HepG2 (cell line): ENCODE measurements at regions not wholly inside any gene's neighbourhood (a gene's known extent, or its start where the extent isn't known, plus 50 kb on each side); places are given as distances from the start of the nearest gene placed in this dataset.

Experiments
- ATAC-seq: fragments of 200-7000 bp; cut with Tn5 transposase; 3 replicates; pipeline ENCODE4 v1.9.1; 2020; ENCODE audit warnings: mild to moderate bottlenecking, moderate library complexity
- BruUV-seq: library from RNA; stranded (reverse); fragments of 400-500 nt; replicated peaks from 2 replicates; lab custom pipeline; 2021; lab: Mats Ljungman, UMichigan
- CTCF ChIA-PET: fragments of 300-600 bp; formaldehyde crosslinking; extraction: SDS; loops from one replicate; lab custom pipeline; 2021; ENCODE audit warnings: low total read pairs, inconsistent platforms, low intra/inter-chr PET ratio; lab: Yijun Ruan, JAX
- POLR2A ChIA-PET: fragments of 350-600 bp; sonication (Branson Sonifier 250); formaldehyde crosslinking; loops from one replicate; lab custom pipeline; 2020; ENCODE audit warnings: antibody characterized with exemption, inconsistent platforms; lab: Yijun Ruan, JAX
- DNase-seq: peaks from one replicate; pipeline ENCODE4 v3.0.0-alpha.2; 2015; ENCODE audit warnings: low spot score
- FAIRE-seq: peaks from 3 replicates; lab custom pipeline; 2011; peaks lifted over from hg19 to GRCh38; lab: Jason Lieb, UNC
- H2AFZ ChIP-seq: one replicate; pipeline ENCODE4 v1.6.1; 2011; ENCODE audit warnings: low read length, inconsistent platforms
- H3K27ac ChIP-seq: fragments of 300-600 bp; 3 replicates; pipeline ENCODE4 v1.8.0; 2011; ENCODE audit warnings: mixed run types, mild to moderate bottlenecking, mixed read lengths, low read length, inconsistent platforms; ENCODE audit not compliant: insufficient read depth; ENCODE audit errors: extremely low read length
- H3K27me3 ChIP-seq, 2 experiments: fragments of 200-600 bp in 1 of 2; 2 replicates in 1 of 2; 3 replicates in 1 of 2; pipeline versions ENCODE4 v1.6.0 to v1.8.0; 2011; ENCODE audit warnings: low read length in 2 of 2, mild to moderate bottlenecking in 2 of 2, moderate library complexity in 2 of 2, inconsistent platforms in 1 of 2; ENCODE audit not compliant: insufficient read depth in 2 of 2, control insufficient read depth in 1 of 2
- H3K36me3 ChIP-seq, 2 experiments: fragments of 200-600 bp in 1 of 2; replicated peaks in 1 of 2; 2 replicates in 1 of 2; 3 replicates in 1 of 2; pipeline versions ENCODE4 v1.5.1 to v1.8.0; 2011; ENCODE audit warnings: low read length in 2 of 2, inconsistent platforms in 1 of 2; ENCODE audit not compliant: insufficient read depth in 2 of 2, control insufficient read depth in 1 of 2
- H3K4me1 ChIP-seq: 2 replicates; pipeline ENCODE4 v1.5.1; 2012; ENCODE audit warnings: low read length, inconsistent platforms; ENCODE audit not compliant: insufficient read depth
- H3K4me2 ChIP-seq: 2 replicates; pipeline ENCODE4 v1.6.0; 2011; ENCODE audit warnings: low read depth, low read length, inconsistent platforms
- H3K4me3 ChIP-seq, 3 experiments: fragments of 200-600 bp in 1 of 3; sonication (generic), shearing (Covaris generic) in 1 of 3; replicated peaks in 1 of 3; 2 replicates each; pipeline ENCODE4 v1.5.1; 2011 to 2016; ENCODE audit warnings: low read length in 3 of 3, inconsistent platforms in 2 of 3, low read depth in 2 of 3, mild to moderate bottlenecking in 2 of 3, control low read depth in 1 of 3, mixed read lengths in 1 of 3; ENCODE audit not compliant: insufficient read depth in 1 of 3
- H3K79me2 ChIP-seq: one replicate; pipeline ENCODE4 v1.6.1; 2011; ENCODE audit warnings: low read length, inconsistent platforms; ENCODE audit not compliant: insufficient read depth
- H3K9ac ChIP-seq: 2 replicates; pipeline ENCODE4 v1.6.0; 2011; ENCODE audit warnings: mild to moderate bottlenecking, low read depth, low read length, inconsistent platforms; ENCODE audit not compliant: insufficient read depth
- H3K9me3 ChIP-seq: 2 replicates; pipeline ENCODE4 v1.5.1; 2012; ENCODE audit warnings: mild to moderate bottlenecking, low read length
- H4K20me1 ChIP-seq: 2 replicates; pipeline ENCODE4 v1.6.0; 2011; ENCODE audit warnings: inconsistent platforms, mild to moderate bottlenecking, low read length, moderate library complexity; ENCODE audit not compliant: insufficient read depth
- BORCS8-MEF2B ChIP-seq: sonication (generic); formaldehyde crosslinking; IDR thresholded peaks from 2 replicates; pipeline ENCODE4 v1.8.0; 2022; ENCODE audit warnings: mild to moderate bottlenecking, missing genetic modification reagents
- CREB3 ChIP-seq: sonication (generic); formaldehyde crosslinking; IDR thresholded peaks from 2 replicates; pipeline ENCODE4 v1.5.0; 2020; ENCODE audit warnings: missing genetic modification reagents
- HDAC6 ChIP-seq: fragments of 200-600 bp; sonication (generic); IDR thresholded peaks from 2 replicates; pipeline ENCODE4 v1.7.0; 2017; ENCODE audit warnings: mild to moderate bottlenecking, antibody characterized with exemption, low read length, low read depth
- MXI1 ChIP-seq: IDR thresholded peaks from 3 replicates; pipeline ENCODE4 v1.6.1; 2012; ENCODE audit warnings: low read depth, low read length, inconsistent platforms, borderline replicate concordance
- PLRG1 ChIP-seq: fragments of 450-650 bp; conservative IDR thresholded peaks from 2 replicates; pipeline ENCODE4 v1.6.1; 2016
- U2AF2 ChIP-seq: fragments of 200-400 bp; formaldehyde crosslinking; IDR thresholded peaks from 2 replicates; pipeline ENCODE4 v1.6.1; 2017; ENCODE audit warnings: low read depth, mild to moderate bottlenecking, low read length
- ZBTB20 ChIP-seq: sonication (generic); formaldehyde crosslinking; IDR thresholded peaks from 2 replicates; pipeline ENCODE4 v1.8.1; 2023; ENCODE audit warnings: missing genetic modification reagents, low read depth, mild to moderate bottlenecking, borderline replicate concordance
- ZNF121 ChIP-seq: sonication (generic); formaldehyde crosslinking; IDR thresholded peaks from 2 replicates; pipeline ENCODE4 v1.5.0; 2020; ENCODE audit warnings: mild to moderate bottlenecking, missing genetic modification reagents
- ZNF17 ChIP-seq: sonication (generic); formaldehyde crosslinking; IDR thresholded peaks from 2 replicates; pipeline ENCODE4 v1.5.0; 2020; ENCODE audit warnings: mild to moderate bottlenecking, missing genetic modification reagents
- ZNF367 ChIP-seq: sonication (generic); formaldehyde crosslinking; IDR thresholded peaks from 2 replicates; pipeline ENCODE4 v1.4.0; 2020; ENCODE audit warnings: missing genetic modification reagents, borderline replicate concordance
- ZNF740 ChIP-seq: sonication (generic); formaldehyde crosslinking; IDR thresholded peaks from 2 replicates; pipeline ENCODE4 v1.4.0; 2020; ENCODE audit warnings: missing genetic modification reagents
- ZZZ3 ChIP-seq: sonication (generic); formaldehyde crosslinking; IDR thresholded peaks from 2 replicates; pipeline ENCODE4 v1.4.0; 2020; ENCODE audit warnings: missing genetic modification reagents, mild to moderate bottlenecking, borderline replicate concordance
- WGBS: methylation state at CpG from one replicate; pipeline ENCODE4 v1.1.6; 2017; ENCODE audit warnings: low lambda C conversion rate; 5-methylcytosine and 5-hydroxymethylcytosine counted together
- in situ Hi-C: cut with HindIII; loops from 2 replicates; pipeline ENCODE4 v1.10.0; 2017; ENCODE audit warnings: low pct_unique_long_range_greater_than_20kb; ENCODE audit not compliant: extremely low pct_ligation_motif_present
- intact Hi-C: fragments of 100-400 bp; cut with micrococcal nuclease; formaldehyde crosslinking; loops from one replicate; pipeline ENCODE4 v1.10.0; 2022; ENCODE audit not compliant: unreplicated experiment
- TF ChIP-seq, protein P1 (sequence below): sonication (generic); formaldehyde crosslinking; IDR thresholded peaks from 2 replicates; pipeline ENCODE4 v1.4.0; 2020; ENCODE audit warnings: missing genetic modification reagents, borderline replicate concordance
- TF ChIP-seq, protein P2 (sequence below): sonication (generic); formaldehyde crosslinking; IDR thresholded peaks from 2 replicates; pipeline ENCODE4 v1.5.1; 2020; ENCODE audit warnings: missing genetic modification reagents, mild to moderate bottlenecking, borderline replicate concordance

DNA sequence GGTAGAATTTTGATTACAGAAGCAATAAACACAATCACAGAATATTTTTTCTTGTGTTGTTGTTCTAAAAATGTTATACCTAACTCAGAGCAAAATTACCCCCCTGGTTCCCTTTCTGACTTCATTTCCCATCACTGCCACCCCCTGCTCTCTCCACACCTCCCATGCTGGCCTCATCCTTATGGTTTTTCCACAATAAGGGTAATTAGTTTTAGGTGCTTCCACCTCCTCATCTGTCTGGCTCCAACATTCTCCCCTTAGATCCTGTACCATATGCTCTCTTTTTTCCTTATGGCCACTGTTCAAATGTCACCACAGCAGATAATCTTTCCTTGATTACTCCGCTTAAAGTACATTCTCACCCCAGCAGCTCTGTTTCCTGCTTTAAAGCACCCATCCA, 2208.6 kb downstream of the MRPL39 start:
- H3K36me3 ChIP-seq, result no peaks in the 10 kb centered on the region
- no peaks in the 10 kb centered on the region for H3K79me2 ChIP-seq
- H3K9ac ChIP-seq, result no peak overlapping the region
- 14% methylated on average over 1 of the region's 1 CpG for WGBS
- H3K27me3 ChIP-seq, result no peaks in the 10 kb centered on the region
- in situ Hi-C loops (no loop called here), intact Hi-C loops (no loop called here)
- POLR2A ChIA-PET, result no interaction called here
- no peak overlapping the region for H2AFZ ChIP-seq
- peaks cover 71% of the 10 kb centered on the region for H3K9me3 ChIP-seq
- FAIRE-seq (no peak), ATAC-seq (no peak), DNase-seq (no peak)
- no TSS peak for BruUV-seq
- CTCF ChIA-PET, result no interaction called here
- H3K4me2 ChIP-seq, result no peak overlapping the region
- no peaks in the 10 kb centered on the region for H3K4me1 ChIP-seq
- no peak overlapping the region for H3K27ac ChIP-seq
- TF ChIP-seq ZNF740 (CRISPR knock-in tag) (no peak), HDAC6 (no peak), MXI1 (no peak), ZNF17 (CRISPR knock-in tag) (no peak), CREB3 (CRISPR knock-in tag) (no peak), U2AF2 (no peak), ZNF121 (CRISPR knock-in tag) (no peak), ZZZ3 (CRISPR knock-in tag) (no peak), ZBTB20 (CRISPR knock-in tag) (no peak), BORCS8-MEF2B (CRISPR knock-in tag) (no peak), PLRG1 (no peak), ZNF367 (CRISPR knock-in tag) (no peak)
- TF ChIP-seq, protein P1, sequence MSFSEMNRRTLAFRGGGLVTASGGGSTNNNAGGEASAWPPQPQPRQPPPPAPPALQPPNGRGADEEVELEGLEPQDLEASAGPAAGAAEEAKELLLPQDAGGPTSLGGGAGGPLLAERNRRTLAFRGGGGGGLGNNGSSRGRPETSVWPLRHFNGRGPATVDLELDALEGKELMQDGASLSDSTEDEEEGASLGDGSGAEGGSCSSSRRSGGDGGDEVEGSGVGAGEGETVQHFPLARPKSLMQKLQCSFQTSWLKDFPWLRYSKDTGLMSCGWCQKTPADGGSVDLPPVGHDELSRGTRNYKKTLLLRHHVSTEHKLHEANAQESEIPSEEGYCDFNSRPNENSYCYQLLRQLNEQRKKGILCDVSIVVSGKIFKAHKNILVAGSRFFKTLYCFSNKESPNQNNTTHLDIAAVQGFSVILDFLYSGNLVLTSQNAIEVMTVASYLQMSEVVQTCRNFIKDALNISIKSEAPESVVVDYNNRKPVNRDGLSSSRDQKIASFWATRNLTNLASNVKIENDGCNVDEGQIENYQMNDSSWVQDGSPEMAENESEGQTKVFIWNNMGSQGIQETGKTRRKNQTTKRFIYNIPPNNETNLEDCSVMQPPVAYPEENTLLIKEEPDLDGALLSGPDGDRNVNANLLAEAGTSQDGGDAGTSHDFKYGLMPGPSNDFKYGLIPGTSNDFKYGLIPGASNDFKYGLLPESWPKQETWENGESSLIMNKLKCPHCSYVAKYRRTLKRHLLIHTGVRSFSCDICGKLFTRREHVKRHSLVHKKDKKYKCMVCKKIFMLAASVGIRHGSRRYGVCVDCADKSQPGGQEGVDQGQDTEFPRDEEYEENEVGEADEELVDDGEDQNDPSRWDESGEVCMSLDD (CRISPR knock-in tag), result no peak
- TF ChIP-seq, protein P2, sequence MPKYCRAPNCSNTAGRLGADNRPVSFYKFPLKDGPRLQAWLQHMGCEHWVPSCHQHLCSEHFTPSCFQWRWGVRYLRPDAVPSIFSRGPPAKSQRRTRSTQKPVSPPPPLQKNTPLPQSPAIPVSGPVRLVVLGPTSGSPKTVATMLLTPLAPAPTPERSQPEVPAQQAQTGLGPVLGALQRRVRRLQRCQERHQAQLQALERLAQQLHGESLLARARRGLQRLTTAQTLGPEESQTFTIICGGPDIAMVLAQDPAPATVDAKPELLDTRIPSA (CRISPR knock-in tag), result no peak
- TF ChIP-seq, all 625 proteins: peak for 0
- H3K4me3 ChIP-seq, result no peak overlapping the region
- no peaks in the 10 kb centered on the region for H4K20me1 ChIP-seq
